ENCODE measurements at regions not wholly inside any gene's neighbourhood (a gene's known extent, or its start where the extent isn't known, plus 50 kb on each side); places are given as distances from the start of the nearest gene placed in this dataset.
"Not testable (repeated sequence)": the region's sequence is repeated elsewhere in the genome, so short reads cannot be mapped to it uniquely, and the experiment has no call there.

- Histone ChIP-seq H3K27ac (ENCODE audit: low read depth, low read length) (no peak overlapping the region), H3K9ac (ENCODE audit: low read depth in 1 of 3, low read length in 3 of 3) (no peak overlapping the region), H3K27me3 (ENCODE audit: control insufficient read depth in 3 of 3, insufficient read depth in 3 of 3, low read length in 3 of 3) (no peaks in the 10 kb centered on the region), H3K9me3 (ENCODE audit: control insufficient read depth in 3 of 3, low read length in 3 of 3) (peaks cover 0 to 2% (median 0%) of the 10 kb centered on the region in 3 donors), H3K36me3 (ENCODE audit: control insufficient read depth in 3 of 3, insufficient read depth in 3 of 3, low read length in 3 of 3) (no peaks in the 10 kb centered on the region), H3K4me3 (ENCODE audit: low read length in 3 of 3) (no peak overlapping the region), H3K4me1 (ENCODE audit: control insufficient read depth in 3 of 3, insufficient read depth in 3 of 3, low read length in 3 of 3) (no peaks in the 10 kb centered on the region)
Measured at GRCh38 chr5:125981016-125981415, 442.2 kb upstream of the GRAMD2B start.

- Histone ChIP-seq H3K27me3 (ENCODE audit: control insufficient read depth in 3 of 3, insufficient read depth in 3 of 3, low read length in 3 of 3) (no peaks in the 10 kb centered on the region), H3K27ac (ENCODE audit: low read depth, low read length) (no peak overlapping the region), H3K36me3 (ENCODE audit: control insufficient read depth in 3 of 3, insufficient read depth in 3 of 3, low read length in 3 of 3) (no peaks in the 10 kb centered on the region), H3K4me1 (ENCODE audit: control insufficient read depth in 3 of 3, insufficient read depth in 3 of 3, low read length in 3 of 3) (no peaks in the 10 kb centered on the region), H3K4me3 (ENCODE audit: low read length in 3 of 3) (no peak overlapping the region), H3K9me3 (ENCODE audit: control insufficient read depth in 3 of 3, low read length in 3 of 3) (peaks cover 0 to 2% (median 0%) of the 10 kb centered on the region in 3 donors), H3K9ac (ENCODE audit: low read depth in 1 of 3, low read length in 3 of 3) (no peak overlapping the region)
Measured at GRCh38 chr5:125987677-125988255, 435.4 kb upstream of the GRAMD2B start.

GRCh38 chr5:125992050-125992449, 431.2 kb upstream of the GRAMD2B start:
- Histone ChIP-seq H3K9ac (ENCODE audit: low read depth in 1 of 3, low read length in 3 of 3) (no peak overlapping the region), H3K4me1 (ENCODE audit: control insufficient read depth in 3 of 3, insufficient read depth in 3 of 3, low read length in 3 of 3) (no peaks in the 10 kb centered on the region), H3K27me3 (ENCODE audit: control insufficient read depth in 3 of 3, insufficient read depth in 3 of 3, low read length in 3 of 3) (no peaks in the 10 kb centered on the region), H3K4me3 (ENCODE audit: low read length in 3 of 3) (no peak overlapping the region), H3K36me3 (ENCODE audit: control insufficient read depth in 3 of 3, insufficient read depth in 3 of 3, low read length in 3 of 3) (no peaks in the 10 kb centered on the region), H3K9me3 (ENCODE audit: control insufficient read depth in 3 of 3, low read length in 3 of 3) (no peaks in the 10 kb centered on the region), H3K27ac (ENCODE audit: low read depth, low read length) (no peak overlapping the region)

- H3K9me3 ChIP-seq (ENCODE audit: control insufficient read depth in 3 of 3, low read length in 3 of 3); H3K4me3 ChIP-seq (ENCODE audit: low read length in 3 of 3); H3K36me3 ChIP-seq (ENCODE audit: control insufficient read depth in 3 of 3, insufficient read depth in 3 of 3, low read length in 3 of 3); H3K4me1 ChIP-seq (ENCODE audit: control insufficient read depth in 3 of 3, insufficient read depth in 3 of 3, low read length in 3 of 3); H3K27ac ChIP-seq (ENCODE audit: low read depth, low read length); H3K9ac ChIP-seq (ENCODE audit: low read depth in 1 of 3, low read length in 3 of 3); H3K27me3 ChIP-seq (ENCODE audit: control insufficient read depth in 3 of 3, insufficient read depth in 3 of 3, low read length in 3 of 3): not testable (repeated sequence)
Measured at GRCh38 chr5:125999271-126000030, 423.8 kb upstream of the GRAMD2B start.

- no peaks in the 10 kb centered on the region for H3K9me3 ChIP-seq (ENCODE audit: control insufficient read depth in 3 of 3, low read length in 3 of 3)
- no peaks in the 10 kb centered on the region for H3K36me3 ChIP-seq (ENCODE audit: control insufficient read depth in 3 of 3, insufficient read depth in 3 of 3, low read length in 3 of 3)
- no peaks in the 10 kb centered on the region for H3K27me3 ChIP-seq (ENCODE audit: control insufficient read depth in 3 of 3, insufficient read depth in 3 of 3, low read length in 3 of 3)
- no peak overlapping the region for H3K4me3 ChIP-seq (ENCODE audit: low read length in 3 of 3)
- peaks cover 0 to 6% (median 5%) of the 10 kb centered on the region in 3 donors for H3K4me1 ChIP-seq (ENCODE audit: control insufficient read depth in 3 of 3, insufficient read depth in 3 of 3, low read length in 3 of 3)
- no peak overlapping the region for H3K27ac ChIP-seq (ENCODE audit: low read depth, low read length)
- no peak overlapping the region for H3K9ac ChIP-seq (ENCODE audit: low read depth in 1 of 3, low read length in 3 of 3)
Measured at GRCh38 chr5:126000507-126000906, 422.7 kb upstream of the GRAMD2B start.

- Histone ChIP-seq H3K27me3 (ENCODE audit: control insufficient read depth in 3 of 3, insufficient read depth in 3 of 3, low read length in 3 of 3) (no peaks in the 10 kb centered on the region), H3K9ac (ENCODE audit: low read depth in 1 of 3, low read length in 3 of 3) (no peak overlapping the region), H3K4me3 (ENCODE audit: low read length in 3 of 3) (no peak overlapping the region), H3K4me1 (ENCODE audit: control insufficient read depth in 3 of 3, insufficient read depth in 3 of 3, low read length in 3 of 3) (peaks cover 0 to 6% (median 5%) of the 10 kb centered on the region in 3 donors), H3K36me3 (ENCODE audit: control insufficient read depth in 3 of 3, insufficient read depth in 3 of 3, low read length in 3 of 3) (no peaks in the 10 kb centered on the region), H3K9me3 (ENCODE audit: control insufficient read depth in 3 of 3, low read length in 3 of 3) (no peaks in the 10 kb centered on the region), H3K27ac (ENCODE audit: low read depth, low read length) (peak overlapping the region; percentile 39)
Measured at GRCh38 chr5:126002222-126002897, 420.8 kb upstream of the GRAMD2B start.

- Histone ChIP-seq H3K4me3 (ENCODE audit: low read length in 3 of 3) (no peak overlapping the region), H3K4me1 (ENCODE audit: control insufficient read depth in 3 of 3, insufficient read depth in 3 of 3, low read length in 3 of 3) (peaks cover 0 to 6% (median 5%) of the 10 kb centered on the region in 3 donors), H3K9ac (ENCODE audit: low read depth in 1 of 3, low read length in 3 of 3) (no peak overlapping the region), H3K27ac (ENCODE audit: low read depth, low read length) (peak overlapping the region; percentile 39), H3K27me3 (ENCODE audit: control insufficient read depth in 3 of 3, insufficient read depth in 3 of 3, low read length in 3 of 3) (no peaks in the 10 kb centered on the region), H3K9me3 (ENCODE audit: control insufficient read depth in 3 of 3, low read length in 3 of 3) (no peaks in the 10 kb centered on the region), H3K36me3 (ENCODE audit: control insufficient read depth in 3 of 3, insufficient read depth in 3 of 3, low read length in 3 of 3) (no peaks in the 10 kb centered on the region)
Measured at GRCh38 chr5:126003309-126003708, 419.9 kb upstream of the GRAMD2B start.

GRCh38 chr5:126004636-126005035, 418.6 kb upstream of the GRAMD2B start:
- H3K36me3 ChIP-seq (ENCODE audit: control insufficient read depth in 3 of 3, insufficient read depth in 3 of 3, low read length in 3 of 3), result no peaks in the 10 kb centered on the region
- no peaks in the 10 kb centered on the region for H3K9me3 ChIP-seq (ENCODE audit: control insufficient read depth in 3 of 3, low read length in 3 of 3)
- no peak overlapping the region for H3K4me3 ChIP-seq (ENCODE audit: low read length in 3 of 3)
- H3K9ac ChIP-seq (ENCODE audit: low read depth in 1 of 3, low read length in 3 of 3), result no peak overlapping the region
- no peak overlapping the region for H3K27ac ChIP-seq (ENCODE audit: low read depth, low read length)
- H3K27me3 ChIP-seq (ENCODE audit: control insufficient read depth in 3 of 3, insufficient read depth in 3 of 3, low read length in 3 of 3), result no peaks in the 10 kb centered on the region
- H3K4me1 ChIP-seq (ENCODE audit: control insufficient read depth in 3 of 3, insufficient read depth in 3 of 3, low read length in 3 of 3), result peaks cover 0 to 6% (median 5%) of the 10 kb centered on the region in 3 donors

- no peak overlapping the region for H3K4me3 ChIP-seq (ENCODE audit: low read length in 3 of 3)
- H3K9me3 ChIP-seq (ENCODE audit: control insufficient read depth in 3 of 3, low read length in 3 of 3), result no peaks in the 10 kb centered on the region
- H3K27me3 ChIP-seq (ENCODE audit: control insufficient read depth in 3 of 3, insufficient read depth in 3 of 3, low read length in 3 of 3), result no peaks in the 10 kb centered on the region
- no peak overlapping the region for H3K27ac ChIP-seq (ENCODE audit: low read depth, low read length)
- no peaks in the 10 kb centered on the region for H3K36me3 ChIP-seq (ENCODE audit: control insufficient read depth in 3 of 3, insufficient read depth in 3 of 3, low read length in 3 of 3)
- peaks cover 0 to 6% (median 5%) of the 10 kb centered on the region in 3 donors for H3K4me1 ChIP-seq (ENCODE audit: control insufficient read depth in 3 of 3, insufficient read depth in 3 of 3, low read length in 3 of 3)
- H3K9ac ChIP-seq (ENCODE audit: low read depth in 1 of 3, low read length in 3 of 3), result no peak overlapping the region
Measured at GRCh38 chr5:126007841-126008240, 415.4 kb upstream of the GRAMD2B start.

- peaks cover 0 to 3% (median 2%) of the 10 kb centered on the region in 3 donors for H3K4me1 ChIP-seq (ENCODE audit: control insufficient read depth in 3 of 3, insufficient read depth in 3 of 3, low read length in 3 of 3)
- H3K9ac ChIP-seq (ENCODE audit: low read depth in 1 of 3, low read length in 3 of 3), result no peak overlapping the region
- no peaks in the 10 kb centered on the region for H3K36me3 ChIP-seq (ENCODE audit: control insufficient read depth in 3 of 3, insufficient read depth in 3 of 3, low read length in 3 of 3)
- no peaks in the 10 kb centered on the region for H3K27me3 ChIP-seq (ENCODE audit: control insufficient read depth in 3 of 3, insufficient read depth in 3 of 3, low read length in 3 of 3)
- H3K4me3 ChIP-seq (ENCODE audit: low read length in 3 of 3), result no peak overlapping the region
- no peaks in the 10 kb centered on the region for H3K9me3 ChIP-seq (ENCODE audit: control insufficient read depth in 3 of 3, low read length in 3 of 3)
- H3K27ac ChIP-seq (ENCODE audit: low read depth, low read length), result no peak overlapping the region
Measured at GRCh38 chr5:126009566-126009965, 413.6 kb upstream of the GRAMD2B start.
